HUES64 (cell line): ENCODE measurements at regions not wholly inside any gene's neighbourhood (a gene's known extent, or its start where the extent isn't known, plus 50 kb on each side); places are given as distances from the start of the nearest gene placed in this dataset.

Experiments used
- H3K27ac ChIP-seq: 2 replicates; pipeline ENCODE4 v1.7.0; 2013; ENCODE audit warnings: low read depth, low read length, inconsistent platforms
- H3K27me3 ChIP-seq: 2 replicates; pipeline ENCODE4 v1.6.1; 2013; ENCODE audit warnings: mild to moderate bottlenecking, low read length; ENCODE audit not compliant: insufficient read depth
- H3K36me3 ChIP-seq: 2 replicates; pipeline ENCODE4 v1.6.1; 2013; ENCODE audit warnings: mild to moderate bottlenecking, low read length; ENCODE audit not compliant: insufficient read depth
- H3K4me1 ChIP-seq: 2 replicates; pipeline ENCODE4 v1.6.1; 2013; ENCODE audit warnings: mild to moderate bottlenecking, low read length, moderate library complexity; ENCODE audit not compliant: insufficient read depth
- H3K4me3 ChIP-seq: 2 replicates; pipeline ENCODE4 v1.5.1; 2013; ENCODE audit warnings: mild to moderate bottlenecking, low read length, moderate library complexity
- H3K9ac ChIP-seq: 2 replicates; pipeline ENCODE4 v1.6.1; 2013; ENCODE audit warnings: mild to moderate bottlenecking, low read depth, low read length
- H3K9me3 ChIP-seq: 2 replicates; pipeline ENCODE4 v1.6.1; 2013; ENCODE audit warnings: low read depth, low read length; ENCODE audit not compliant: insufficient read depth
- WGBS: fragments of 150-250, 120-280 bp; methylation state at CpG from one replicate; pipeline ENCODE4 v1.1.7; 2013; ENCODE audit warnings: missing lambda C conversion rate; 5-methylcytosine and 5-hydroxymethylcytosine counted together

DNA sequence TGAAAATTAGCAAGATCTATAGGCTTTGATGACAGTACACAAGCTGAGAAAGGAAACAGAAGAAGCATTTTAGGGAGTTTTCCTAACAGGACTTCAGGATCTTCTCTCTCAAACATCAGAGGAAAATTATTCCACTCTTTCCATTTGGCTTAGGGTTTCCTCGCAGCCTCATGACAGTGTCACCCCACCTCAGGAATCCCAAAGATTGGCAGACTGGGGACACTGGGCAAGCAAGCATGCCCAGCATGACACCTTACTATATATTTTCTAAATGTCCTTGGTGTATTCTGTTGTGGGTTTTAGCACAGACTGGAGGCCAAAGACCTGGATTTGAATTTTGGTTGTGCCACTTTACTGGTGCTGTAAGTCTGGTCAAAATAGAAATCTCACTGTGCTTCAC lies 482.4 kb upstream of the SOX5 start:
- Histone ChIP-seq H3K4me3 (no peak overlapping the region), H3K4me1 (no peaks in the 10 kb centered on the region), H3K27me3 (no peaks in the 10 kb centered on the region), H3K9me3 (no peaks in the 10 kb centered on the region), H3K27ac (no peak overlapping the region), H3K36me3 (no peaks in the 10 kb centered on the region), H3K9ac (no peak overlapping the region)
- 93% methylated on average over 1 of the region's 1 CpG for WGBS

DNA sequence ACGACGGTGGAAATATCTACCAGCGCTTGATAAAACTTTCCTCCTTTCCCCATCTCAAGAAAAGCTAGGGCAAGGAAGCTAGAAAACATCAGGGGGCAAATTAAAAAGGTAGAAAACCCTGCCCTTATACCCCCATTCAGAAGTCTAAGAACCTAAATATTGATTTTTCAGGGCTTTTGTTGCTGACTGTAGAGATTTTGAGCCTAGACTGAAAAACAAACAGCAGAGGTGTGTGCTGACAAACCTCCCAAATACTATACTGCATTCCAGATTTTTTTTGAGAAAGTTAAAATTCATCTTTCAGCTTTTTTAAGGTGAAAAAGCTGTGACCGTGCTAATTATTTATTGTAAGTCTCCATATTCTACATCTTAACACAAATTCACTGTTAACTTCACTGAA lies 478.3 kb upstream of the SOX5 start:
- Histone ChIP-seq H3K4me1 (peaks cover 8% of the 10 kb centered on the region; the same call in 1 of the 2 replicates), H3K9ac (no peak overlapping the region), H3K9me3 (no peaks in the 10 kb centered on the region), H3K27ac (no peak overlapping the region), H3K36me3 (no peaks in the 10 kb centered on the region), H3K27me3 (no peaks in the 10 kb centered on the region), H3K4me3 (no peak overlapping the region)
- 100% methylated on average over 1 of the region's 4 CpGs for WGBS

DNA sequence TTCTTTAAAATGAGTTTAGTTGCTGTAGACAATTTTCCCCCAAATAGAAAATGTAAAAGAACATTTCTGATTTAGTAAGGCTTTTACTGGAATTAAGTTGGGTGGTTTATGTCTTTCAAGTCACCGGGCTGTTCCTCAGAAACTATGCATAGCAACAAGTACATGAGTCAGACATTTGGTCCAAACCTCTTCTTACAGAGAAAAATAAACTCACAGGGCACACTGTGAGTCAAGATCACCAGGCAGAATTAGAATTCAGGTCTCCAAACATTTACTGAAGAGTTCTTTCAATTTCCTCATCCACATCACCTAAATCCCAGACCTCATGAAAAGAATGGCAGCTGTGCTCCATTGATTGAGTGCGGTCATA lies 476.1 kb upstream of the SOX5 start:
- no peaks in the 10 kb centered on the region for H3K36me3 ChIP-seq
- 99% methylated on average over 2 of the region's 2 CpGs for WGBS
- peaks cover 8% of the 10 kb centered on the region; the same call in 1 of the 2 replicates for H3K4me1 ChIP-seq
- 0 out of 2 replicates have a peak, but pooled peaks cover 3% of the 10 kb centered on the region for H3K9me3 ChIP-seq
- no peaks in the 10 kb centered on the region for H3K27me3 ChIP-seq
- no peak overlapping the region for H3K27ac ChIP-seq
- no peak overlapping the region for H3K9ac ChIP-seq
- no peak overlapping the region for H3K4me3 ChIP-seq

DNA sequence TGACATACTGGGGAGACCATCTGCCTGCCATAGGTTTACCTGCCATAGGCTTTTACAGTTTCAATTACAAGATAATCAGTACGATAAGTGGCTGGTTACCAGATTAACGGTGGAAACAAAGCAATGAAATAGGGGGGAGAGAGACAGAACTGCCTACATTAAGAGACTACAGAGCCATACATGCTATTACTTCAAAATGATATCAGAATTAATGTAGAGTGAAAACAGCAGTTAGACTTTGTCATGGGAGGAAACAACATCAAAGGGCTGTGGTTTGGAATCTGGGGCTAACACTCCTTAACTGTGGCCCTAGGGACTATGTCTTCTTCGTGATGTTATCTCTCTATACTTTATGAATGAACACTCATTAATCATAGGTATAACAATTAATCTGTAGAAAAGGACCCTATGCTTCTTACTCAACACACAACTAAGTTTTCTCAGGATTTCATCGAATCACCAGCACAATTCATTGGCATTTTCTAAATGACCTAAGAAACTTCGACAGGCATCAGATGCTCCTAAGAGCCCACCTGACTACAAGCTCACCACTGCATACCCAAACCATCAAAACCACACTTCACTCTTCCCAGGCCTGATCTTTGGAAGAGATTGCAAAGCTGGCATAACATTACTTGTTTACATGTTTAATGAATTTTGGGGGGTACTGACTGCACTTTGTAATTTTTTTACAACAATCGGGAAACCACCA lies 475.6 kb upstream of the SOX5 start:
- 92% methylated on average over 4 of the region's 6 CpGs for WGBS
- H3K27me3 ChIP-seq = no peaks in the 10 kb centered on the region
- no peak overlapping the region for H3K27ac ChIP-seq
- H3K9me3 ChIP-seq = 0 out of 2 replicates have a peak, but pooled peaks cover 5% of the 10 kb centered on the region
- H3K36me3 ChIP-seq = no peaks in the 10 kb centered on the region
- no peak overlapping the region for H3K4me3 ChIP-seq
- H3K9ac ChIP-seq = no peak overlapping the region
- peaks cover 8% of the 10 kb centered on the region; the same call in 1 of the 2 replicates for H3K4me1 ChIP-seq

DNA sequence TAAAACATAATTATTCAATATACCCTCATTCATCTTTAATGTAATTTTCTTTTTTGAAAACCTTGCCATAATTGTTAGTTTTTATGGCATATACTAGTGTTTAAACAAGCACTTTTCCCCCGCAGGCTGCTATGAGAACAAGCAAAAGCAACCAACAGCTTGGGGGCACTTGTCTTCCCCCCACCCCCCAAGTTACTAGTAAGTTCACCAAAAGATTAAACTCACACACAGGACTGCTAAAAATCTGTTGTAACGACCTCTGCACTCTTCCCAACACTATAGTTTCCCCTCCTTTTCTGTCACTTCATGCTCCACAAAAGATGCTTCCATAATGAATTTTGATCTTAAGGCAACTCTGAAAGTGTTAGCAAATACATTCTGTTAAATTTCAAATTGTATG lies 474.9 kb upstream of the SOX5 start:
- H3K9ac ChIP-seq = no peak overlapping the region
- H3K4me3 ChIP-seq = no peak overlapping the region
- WGBS = 85% methylated on average over 2 of the region's 2 CpGs
- 0 out of 2 replicates have a peak, but pooled peaks cover 5% of the 10 kb centered on the region for H3K9me3 ChIP-seq
- no peaks in the 10 kb centered on the region for H3K27me3 ChIP-seq
- H3K4me1 ChIP-seq = peaks cover 8% of the 10 kb centered on the region; the same call in 1 of the 2 replicates
- no peak overlapping the region for H3K27ac ChIP-seq
- H3K36me3 ChIP-seq = no peaks in the 10 kb centered on the region

DNA sequence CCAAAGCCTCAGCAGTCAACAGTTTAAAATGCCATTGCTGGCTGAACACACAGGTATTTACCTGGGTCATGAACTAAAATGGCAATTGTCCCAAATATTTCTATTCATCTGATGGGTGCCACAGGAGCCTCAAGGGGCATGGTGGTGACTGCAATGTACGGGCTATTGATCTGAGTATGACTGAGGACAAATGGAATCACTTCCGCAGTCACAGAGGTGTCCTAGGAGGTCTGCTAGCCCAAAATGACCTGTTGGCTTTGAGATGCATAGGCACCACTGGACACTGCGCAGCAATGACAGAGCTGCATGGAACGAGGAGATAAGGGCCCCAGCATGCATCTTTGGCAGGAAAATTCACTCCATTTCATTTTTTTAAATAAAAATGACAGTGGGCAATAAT lies 474.1 kb upstream of the SOX5 start:
- Histone ChIP-seq H3K9me3 (0 out of 2 replicates have a peak, but pooled peaks cover 5% of the 10 kb centered on the region), H3K36me3 (no peaks in the 10 kb centered on the region), H3K27ac (no peak overlapping the region), H3K4me3 (no peak overlapping the region), H3K4me1 (peaks cover 8% of the 10 kb centered on the region; the same call in 1 of the 2 replicates), H3K9ac (no peak overlapping the region), H3K27me3 (no peaks in the 10 kb centered on the region)
- WGBS = 86% methylated on average over 4 of the region's 4 CpGs

DNA sequence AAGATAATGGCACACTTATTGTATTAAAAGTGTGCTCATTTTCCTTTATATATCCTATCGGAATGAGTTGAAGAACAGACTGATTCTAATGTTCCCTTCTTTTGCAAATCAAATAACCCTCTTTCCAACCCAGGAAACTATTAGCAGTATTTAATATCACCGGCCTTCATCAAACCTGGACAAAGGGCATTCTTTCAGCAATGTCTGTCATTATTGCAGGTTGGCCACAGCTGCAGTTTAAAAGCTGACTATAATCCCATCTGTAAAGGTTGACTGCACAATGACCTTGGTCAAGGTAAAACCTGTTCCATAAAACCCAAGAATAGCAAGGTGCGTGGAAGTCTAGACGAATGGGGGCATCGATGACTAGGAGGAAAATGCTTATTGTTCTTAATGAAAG lies 472.3 kb upstream of the SOX5 start:
- Histone ChIP-seq H3K9me3 (0 out of 2 replicates have a peak, but pooled peaks cover 5% of the 10 kb centered on the region), H3K36me3 (no peaks in the 10 kb centered on the region), H3K4me1 (peaks cover 8% of the 10 kb centered on the region; the same call in 1 of the 2 replicates), H3K27ac (no peak overlapping the region), H3K27me3 (no peaks in the 10 kb centered on the region), H3K9ac (no peak overlapping the region), H3K4me3 (no peak overlapping the region)
- 96% methylated on average over 3 of the region's 5 CpGs for WGBS

DNA sequence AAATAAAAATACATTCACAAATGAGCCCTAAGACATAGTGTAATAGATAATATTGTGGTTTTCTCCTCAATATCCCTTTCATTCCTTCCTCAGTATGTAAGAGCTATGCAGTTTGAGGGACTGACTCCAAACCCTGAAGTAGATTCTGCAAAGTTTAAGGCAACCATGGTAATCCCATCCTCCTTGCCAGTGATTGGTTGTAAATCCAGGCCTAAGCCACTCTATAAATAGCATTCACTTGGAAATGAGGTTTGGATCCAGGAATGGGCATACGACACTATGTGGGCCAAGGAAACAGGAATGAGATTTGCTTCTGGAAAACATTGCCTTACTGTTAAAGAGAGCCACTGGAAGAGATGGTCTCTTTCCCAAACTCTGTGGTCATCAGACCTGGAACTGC lies 468.7 kb upstream of the SOX5 start:
- no peaks in the 10 kb centered on the region for H3K27me3 ChIP-seq
- no peak overlapping the region for H3K4me3 ChIP-seq
- H3K36me3 ChIP-seq = no peaks in the 10 kb centered on the region
- WGBS = 96% methylated on average over 1 of the region's 1 CpG
- H3K9ac ChIP-seq = no peak overlapping the region
- 0 out of 2 replicates have a peak, but pooled peaks cover 5% of the 10 kb centered on the region for H3K9me3 ChIP-seq
- H3K27ac ChIP-seq = no peak overlapping the region
- 0 out of 2 replicates have a peak, but pooled peaks cover 3% of the 10 kb centered on the region for H3K4me1 ChIP-seq

DNA sequence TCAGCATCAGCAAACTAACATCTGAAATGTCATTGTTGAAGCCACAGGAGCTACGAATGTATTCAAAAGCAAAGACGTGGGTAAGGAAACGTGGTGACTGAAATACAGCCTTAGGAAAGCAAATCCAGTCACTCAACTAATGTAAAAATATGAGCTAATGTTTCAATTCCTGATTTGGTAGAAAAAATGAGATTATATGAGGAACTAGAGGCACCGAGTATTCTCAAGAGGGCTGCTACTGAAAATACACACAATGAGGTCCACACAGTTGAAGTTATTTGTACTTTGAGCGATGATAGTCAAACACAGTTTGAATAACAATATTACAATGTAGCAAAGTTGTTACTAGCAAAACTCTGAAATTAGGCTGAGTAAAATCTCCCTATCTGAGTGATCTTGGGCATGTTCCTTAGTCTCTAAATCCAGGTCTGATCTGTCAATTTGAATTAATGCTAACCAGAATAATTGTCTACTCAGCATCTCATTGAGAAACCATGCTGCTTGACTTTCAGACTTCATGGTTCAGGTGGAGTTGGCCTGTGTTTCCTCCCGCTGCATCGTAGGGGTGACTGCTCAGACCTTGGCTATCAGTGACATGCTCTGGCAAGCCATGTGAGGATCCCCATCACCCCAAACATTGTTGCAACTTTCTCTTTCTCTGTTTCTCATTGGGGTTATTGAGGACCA lies 467.1 kb upstream of the SOX5 start:
- Histone ChIP-seq H3K36me3 (no peaks in the 10 kb centered on the region), H3K9ac (no peak overlapping the region), H3K9me3 (0 out of 2 replicates have a peak, but pooled peaks cover 5% of the 10 kb centered on the region), H3K27ac (no peak overlapping the region), H3K27me3 (no peaks in the 10 kb centered on the region), H3K4me1 (0 out of 2 replicates have a peak, but pooled peaks cover 3% of the 10 kb centered on the region), H3K4me3 (no peak overlapping the region)
- 94% methylated on average over 6 of the region's 7 CpGs for WGBS

DNA sequence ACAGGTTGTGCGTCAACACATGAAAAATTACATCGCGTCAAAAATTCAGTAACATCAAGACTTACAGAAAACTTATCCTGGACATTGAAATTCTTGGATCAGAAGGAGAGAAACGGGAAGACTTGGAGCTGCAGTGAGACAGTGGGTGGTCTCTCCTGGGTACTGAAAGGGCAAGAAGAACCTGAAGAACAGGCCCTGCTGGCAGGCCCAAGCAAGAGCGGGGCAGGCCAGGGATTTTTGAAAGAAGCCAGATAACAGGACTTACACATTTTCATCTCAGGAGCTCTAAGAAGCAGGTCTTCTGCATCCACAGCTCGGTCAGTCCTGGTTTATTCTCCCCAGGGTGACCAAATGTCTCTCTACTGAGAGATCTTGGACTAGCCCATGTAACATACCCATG lies 466.5 kb upstream of the SOX5 start:
- Histone ChIP-seq H3K27me3 (no peaks in the 10 kb centered on the region), H3K9me3 (0 out of 2 replicates have a peak, but pooled peaks cover 5% of the 10 kb centered on the region), H3K4me3 (no peak overlapping the region), H3K27ac (no peak overlapping the region), H3K4me1 (0 out of 2 replicates have a peak, but pooled peaks cover 3% of the 10 kb centered on the region), H3K9ac (no peak overlapping the region), H3K36me3 (no peaks in the 10 kb centered on the region)
- 90% methylated on average over 6 of the region's 6 CpGs for WGBS

DNA sequence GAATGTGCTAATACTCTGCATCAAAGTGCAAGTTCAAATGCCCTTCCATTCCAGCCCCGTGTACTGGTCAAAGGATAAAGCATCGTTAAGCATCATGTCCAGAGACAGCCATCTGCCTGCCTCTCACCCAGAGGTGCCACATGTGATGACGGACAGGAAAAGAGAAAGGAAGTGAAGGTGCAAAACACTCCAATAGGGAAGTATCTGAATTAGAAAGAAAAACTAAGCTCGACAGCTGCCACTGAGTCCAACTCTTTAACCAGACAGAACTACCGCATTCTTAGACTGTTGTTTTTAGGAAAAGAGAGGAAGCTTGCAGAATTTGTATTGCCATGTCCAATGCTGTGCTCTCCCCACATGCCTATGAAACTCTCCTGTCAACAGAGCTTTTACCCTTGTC lies 465.0 kb upstream of the SOX5 start:
- WGBS = 85% methylated on average over 5 of the region's 5 CpGs
- Histone ChIP-seq H3K9ac (no peak overlapping the region), H3K27me3 (no peaks in the 10 kb centered on the region), H3K4me3 (no peak overlapping the region), H3K27ac (no peak overlapping the region), H3K4me1 (0 out of 2 replicates have a peak, but pooled peaks cover 3% of the 10 kb centered on the region), H3K9me3 (no peaks in the 10 kb centered on the region), H3K36me3 (no peaks in the 10 kb centered on the region)
